ENCODE measurements at regions not wholly inside any gene's neighbourhood (a gene's known extent, or its start where the extent isn't known, plus 50 kb on each side); places are given as distances from the start of the nearest gene placed in this dataset.

DNA sequence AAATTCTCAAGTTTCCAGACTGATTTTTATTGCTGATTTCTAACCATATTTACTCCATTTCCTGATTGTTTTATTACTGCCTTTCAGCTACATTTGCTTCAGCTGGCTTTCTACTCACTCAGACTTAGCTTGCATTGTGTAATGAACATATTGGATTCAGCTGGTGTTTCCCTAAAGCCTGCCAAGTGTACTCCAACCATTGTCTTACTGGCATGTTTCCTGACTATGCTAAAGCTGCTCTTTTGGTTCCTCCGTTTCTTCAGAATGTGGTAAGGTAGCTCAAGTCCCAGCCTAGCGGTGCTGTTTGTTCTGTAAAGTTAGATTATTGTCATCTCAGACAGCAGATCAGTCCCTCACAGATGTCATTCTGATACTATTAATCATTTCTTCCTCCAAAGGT, 53.1 kb upstream of the GLRA2 start:
- DNase-seq (ENCODE audit: low read depth in 2 of 2), result no peak

DNA sequence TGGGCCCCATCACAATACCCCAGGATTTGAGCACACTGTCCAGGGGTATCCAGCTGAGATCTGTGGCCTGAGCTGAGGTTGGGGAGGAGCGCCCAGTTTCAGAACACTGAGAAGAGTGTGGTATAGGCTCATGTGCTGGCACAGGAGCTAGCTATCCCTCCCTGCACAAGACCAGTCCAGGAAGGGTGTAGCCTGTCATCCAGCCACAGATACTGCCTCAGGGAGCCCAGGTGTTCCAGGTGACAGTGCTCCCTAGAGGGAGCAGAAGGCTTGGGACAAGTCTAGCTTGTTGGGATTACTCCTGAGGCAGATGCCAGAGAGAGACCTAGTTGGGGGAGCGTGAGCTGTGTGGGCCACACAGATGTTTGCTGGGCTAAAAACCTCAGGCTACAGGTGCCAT, 79.6 kb upstream of the GLRA2 start:
- DNase-seq (ENCODE audit: low read depth in 2 of 2), result no peak

DNA sequence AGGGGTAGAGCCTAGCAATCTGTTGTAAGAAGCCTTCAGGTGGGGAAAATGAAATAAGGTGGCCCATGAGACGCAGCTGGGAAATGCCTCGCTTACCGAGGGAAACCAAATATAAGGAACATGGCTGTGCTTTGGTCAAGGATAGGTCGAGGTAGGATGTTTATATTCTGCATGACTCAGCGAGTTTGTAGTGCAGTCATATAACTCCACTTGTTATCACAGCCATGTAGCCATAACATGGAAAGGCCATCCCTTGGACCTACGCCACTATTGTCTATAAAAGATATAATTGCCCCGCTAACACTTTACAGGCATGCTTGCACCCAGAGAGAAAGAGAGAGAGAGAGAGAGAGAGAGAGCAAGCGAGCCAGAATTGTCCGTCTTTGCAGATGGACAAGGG, 80.9 kb upstream of the GLRA2 start:
- DNase-seq (ENCODE audit: low read depth in 2 of 2), result no peak

DNA sequence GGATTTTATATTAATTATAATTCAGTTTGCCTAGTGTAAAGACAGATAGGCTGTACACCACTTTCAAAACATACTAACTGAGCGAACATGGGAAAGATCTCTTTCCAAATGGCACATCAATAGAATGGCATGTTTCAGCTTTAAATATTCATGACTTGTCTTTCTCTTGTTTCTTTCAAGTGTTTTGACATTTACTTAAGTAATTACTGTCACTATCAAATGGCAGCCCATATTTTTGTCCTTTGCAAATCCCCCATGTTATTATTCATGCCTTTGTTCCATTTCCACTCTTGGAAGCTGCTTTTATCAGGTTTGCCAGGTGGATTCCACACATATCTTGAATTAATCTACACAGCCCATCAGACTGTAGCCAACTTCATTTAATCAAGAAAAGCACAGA, 89.2 kb upstream of the GLRA2 start:
- DNase-seq (ENCODE audit: low read depth in 2 of 2), result no peak

DNA sequence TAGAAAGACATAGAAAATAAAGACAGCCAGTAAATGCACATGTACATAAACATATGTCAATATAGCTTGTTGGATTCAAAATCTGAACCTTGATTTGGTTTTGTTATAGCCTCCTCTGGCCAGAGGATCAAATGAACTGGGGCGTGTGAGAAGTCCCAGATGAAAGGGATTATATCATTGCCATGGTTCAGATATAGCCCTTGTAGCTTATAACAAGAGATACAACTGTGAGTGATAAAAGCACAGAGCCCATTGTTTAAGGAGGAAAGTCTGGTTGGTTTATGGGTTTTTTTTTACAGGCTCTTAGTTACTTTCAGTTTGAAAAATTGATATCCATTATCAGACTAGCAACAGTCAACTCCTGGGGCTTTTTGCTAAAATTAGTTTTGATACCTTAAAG, 101.7 kb upstream of the GLRA2 start:
- no peak for DNase-seq (ENCODE audit: low read depth in 2 of 2)

DNA sequence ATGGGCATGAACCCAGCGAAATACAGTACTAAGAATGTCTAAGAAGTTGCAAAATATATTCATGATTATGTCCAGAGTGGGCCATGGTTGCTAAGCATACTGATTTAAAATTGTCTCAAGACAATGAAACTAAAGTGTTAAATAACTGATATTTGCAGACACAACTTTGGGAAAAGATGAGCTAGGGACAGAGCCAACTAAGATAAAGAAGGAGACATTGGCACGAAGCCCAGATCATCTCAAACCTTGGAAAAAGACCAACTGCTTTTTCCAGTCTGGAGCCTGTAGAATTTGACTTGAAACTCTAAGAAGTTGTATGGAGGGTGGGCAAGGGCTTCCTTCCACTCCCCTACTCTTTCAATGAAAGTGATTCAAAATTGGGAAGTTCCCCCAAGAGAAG, 108.5 kb upstream of the GLRA2 start:
- DNase-seq (ENCODE audit: low read depth in 2 of 2), result no peak

DNA sequence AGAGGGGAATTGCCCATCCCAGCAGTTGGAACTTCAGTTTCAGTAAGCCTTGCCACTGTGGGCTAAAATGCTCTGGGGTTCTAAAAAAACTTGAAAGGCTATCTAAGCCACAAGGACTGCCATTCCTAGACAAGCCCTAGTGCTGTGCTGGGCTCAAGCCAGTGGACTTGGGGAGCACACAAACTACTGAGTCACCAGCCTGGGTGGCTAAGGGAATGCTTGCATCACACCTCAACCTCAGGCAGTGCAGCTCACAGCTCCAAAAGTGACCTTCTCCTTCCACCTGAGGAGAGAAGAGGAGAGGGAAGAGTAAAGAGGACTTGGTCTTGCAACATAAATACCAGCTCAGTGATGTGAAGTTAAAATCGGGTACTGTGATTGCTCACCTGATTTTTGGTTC, 116.7 kb upstream of the GLRA2 start:
- DNase-seq (ENCODE audit: low read depth in 2 of 2), result no peak

DNA sequence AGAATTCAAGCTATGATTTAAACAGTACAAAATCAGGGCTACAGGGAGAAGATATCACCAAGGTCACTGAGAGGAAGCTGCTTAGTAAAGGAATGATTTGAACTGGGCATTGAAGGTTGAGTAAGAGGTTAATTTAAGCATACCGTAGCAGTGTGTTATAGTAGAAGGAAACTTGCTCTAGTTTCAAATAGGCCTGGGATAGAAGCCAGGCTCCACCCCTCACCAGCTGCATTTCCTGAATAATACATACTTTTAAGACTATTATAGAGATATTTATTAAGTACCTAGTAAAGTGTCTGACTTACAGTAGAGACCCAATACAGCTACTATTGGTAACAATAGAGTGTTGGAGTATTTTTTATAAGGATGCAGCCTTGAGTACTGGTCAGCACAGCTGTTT, 118.0 kb upstream of the GLRA2 start:
- no peak for DNase-seq (ENCODE audit: low read depth in 2 of 2)

DNA sequence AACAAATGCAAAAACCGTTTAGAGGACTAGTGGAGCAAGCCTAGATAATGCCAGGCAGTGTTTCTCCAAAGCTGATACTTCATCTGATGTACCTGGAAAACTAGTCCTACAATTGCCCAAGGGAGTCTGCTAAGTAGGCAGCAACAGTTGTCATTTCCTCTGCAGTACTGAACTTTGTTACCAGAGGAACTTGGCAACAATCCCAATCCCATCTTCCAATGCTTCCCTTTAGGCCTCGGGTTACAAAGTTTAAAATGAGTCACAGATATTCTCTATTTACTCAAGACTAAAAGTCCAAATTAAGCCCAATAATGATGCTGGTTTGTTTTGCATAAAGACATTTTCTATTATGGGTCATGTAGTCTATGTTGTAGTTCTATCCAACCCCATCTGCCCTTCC, 120.0 kb upstream of the GLRA2 start:
- peak in 1 of 2 donors; percentile 0 for DNase-seq (ENCODE audit: low read depth in 2 of 2)

DNA sequence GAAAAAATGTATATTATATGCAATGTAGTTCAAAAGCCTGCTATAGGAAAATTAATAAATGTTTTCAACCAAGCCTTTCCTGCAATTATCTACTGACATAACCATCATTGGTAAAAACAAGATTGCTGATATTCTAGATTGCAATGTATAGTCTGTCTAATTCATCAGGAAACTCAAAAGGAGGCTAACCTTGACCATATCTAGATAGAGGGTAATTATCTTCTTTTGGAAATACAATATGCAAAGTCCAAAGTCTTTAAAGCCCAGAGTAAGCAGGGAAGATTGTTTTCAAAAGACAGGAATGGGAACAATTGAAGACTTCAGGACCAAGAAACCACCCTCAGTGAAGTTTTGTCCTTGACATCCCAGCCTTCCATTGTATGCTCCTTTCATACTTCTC, 123.1 kb upstream of the GLRA2 start:
- DNase-seq (ENCODE audit: low read depth in 2 of 2), result no peak

DNA sequence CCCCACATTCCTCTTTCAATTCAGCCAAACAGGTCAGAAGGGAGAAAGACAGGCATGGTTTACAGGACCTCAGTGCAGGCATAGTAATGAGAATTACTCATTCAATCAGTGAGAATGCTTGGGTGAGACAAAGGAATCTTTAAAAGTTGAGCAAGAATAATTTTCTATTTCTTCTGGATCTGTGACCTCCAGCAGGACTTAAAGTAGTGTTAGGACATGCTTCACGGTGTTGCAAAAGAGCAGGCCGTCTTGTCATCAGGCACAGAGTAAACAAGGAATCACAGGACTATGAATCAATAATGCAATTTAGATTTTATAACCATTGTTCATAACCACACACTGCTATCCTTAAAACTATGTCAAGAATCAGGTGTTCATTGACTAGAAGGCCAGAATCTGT, 130.6 kb upstream of the GLRA2 start:
- DNase-seq (ENCODE audit: low read depth in 2 of 2), result no peak

DNA sequence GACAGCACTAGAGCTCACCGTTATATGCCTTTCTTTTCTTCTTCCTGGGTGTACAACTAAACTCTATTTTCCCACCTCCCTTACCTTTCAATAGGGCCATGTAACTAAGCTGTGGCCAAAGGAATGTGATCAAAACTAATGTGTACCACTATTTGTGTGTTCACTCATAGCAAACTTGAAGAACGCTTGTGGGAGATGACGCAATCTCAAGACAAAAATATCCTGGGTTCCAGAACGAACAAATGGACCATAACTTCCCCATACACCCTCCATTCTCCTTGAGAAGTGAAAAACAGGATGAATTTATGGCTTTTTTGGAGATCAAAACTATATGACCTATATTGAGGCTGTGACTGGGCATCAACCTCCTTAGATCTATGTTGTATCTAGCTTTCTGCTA, 139.7 kb upstream of the GLRA2 start:
- DNase-seq (ENCODE audit: low read depth in 2 of 2), result no peak

DNA sequence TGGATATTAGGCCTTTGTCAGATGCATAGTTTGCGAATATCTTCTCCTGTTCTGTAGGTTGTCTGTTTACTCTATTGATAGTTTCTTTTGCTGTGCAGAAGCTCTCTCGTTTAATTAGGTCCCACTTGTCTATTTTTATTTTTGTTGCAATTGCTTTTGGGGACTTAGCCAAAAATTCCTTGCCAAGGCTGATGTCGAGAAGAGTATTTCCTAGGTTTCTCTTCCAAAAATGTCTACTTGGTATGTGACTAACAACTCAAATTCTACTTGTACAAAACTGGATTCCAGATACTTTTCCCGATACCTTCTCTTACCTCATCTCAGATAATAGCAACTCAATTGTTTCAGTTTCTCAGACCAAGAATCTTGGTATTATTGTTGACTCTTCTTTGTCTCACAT, 142.4 kb upstream of the GLRA2 start:
- no peak for DNase-seq (ENCODE audit: low read depth in 2 of 2)

DNA sequence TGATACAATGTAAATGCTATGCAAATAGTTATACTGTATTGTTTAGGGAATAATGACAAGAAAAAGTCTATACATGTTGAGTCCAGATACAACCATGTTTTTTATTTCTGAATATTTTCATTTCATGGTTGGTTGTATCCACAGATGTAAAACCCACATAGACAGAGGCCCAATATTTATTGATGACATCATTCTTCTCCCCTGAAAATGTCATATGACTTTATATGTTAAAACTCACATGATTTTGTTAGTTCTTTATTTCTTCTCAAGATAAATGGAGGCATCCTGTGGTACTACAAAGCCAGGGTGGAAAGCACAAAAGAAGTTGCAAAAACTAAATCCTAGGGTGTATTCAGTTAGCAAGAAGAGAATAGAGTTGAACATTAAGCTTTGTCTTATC, 149.3 kb upstream of the GLRA2 start:
- no peak for DNase-seq (ENCODE audit: low read depth in 2 of 2)

DNA sequence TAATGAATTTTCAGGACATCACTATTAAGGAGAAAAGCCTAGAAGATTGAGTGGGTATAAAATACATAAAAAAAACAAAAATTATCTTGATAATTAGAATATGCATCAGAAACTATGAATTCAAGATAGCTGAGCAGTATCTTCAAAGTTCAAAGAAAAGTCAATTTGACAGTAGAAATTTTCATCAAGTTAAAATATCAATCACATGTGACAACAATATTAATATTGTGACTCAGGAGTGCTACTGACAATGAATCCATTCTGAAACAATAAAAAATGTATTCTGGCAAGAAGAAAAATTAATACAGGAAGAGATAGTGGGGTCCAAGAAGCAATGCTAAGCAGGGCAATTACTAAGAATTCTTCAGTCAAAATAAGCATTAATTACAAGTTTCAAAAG, 151.9 kb upstream of the GLRA2 start:
- DNase-seq (ENCODE audit: low read depth in 2 of 2), result no peak

DNA sequence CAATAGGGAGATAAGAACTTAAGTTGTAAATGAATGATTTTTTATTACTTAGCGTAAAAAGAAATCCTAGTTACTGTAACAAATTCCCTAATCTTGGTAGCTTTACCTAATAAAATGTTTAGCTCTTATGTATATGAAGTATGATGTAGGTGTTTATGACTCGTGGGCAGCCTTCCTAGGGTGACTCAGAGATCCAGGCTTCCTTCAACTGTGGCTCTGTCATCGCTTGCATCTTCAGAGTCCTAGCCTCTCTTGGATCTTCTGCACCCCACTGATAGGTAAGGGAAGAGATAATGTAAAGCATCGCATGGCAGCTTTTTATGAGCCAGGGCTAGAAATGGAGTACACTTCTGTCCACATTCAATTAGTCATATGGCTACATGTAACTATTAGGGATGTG, 165.6 kb upstream of the GLRA2 start:
- DNase-seq (ENCODE audit: low read depth in 2 of 2), result no peak

DNA sequence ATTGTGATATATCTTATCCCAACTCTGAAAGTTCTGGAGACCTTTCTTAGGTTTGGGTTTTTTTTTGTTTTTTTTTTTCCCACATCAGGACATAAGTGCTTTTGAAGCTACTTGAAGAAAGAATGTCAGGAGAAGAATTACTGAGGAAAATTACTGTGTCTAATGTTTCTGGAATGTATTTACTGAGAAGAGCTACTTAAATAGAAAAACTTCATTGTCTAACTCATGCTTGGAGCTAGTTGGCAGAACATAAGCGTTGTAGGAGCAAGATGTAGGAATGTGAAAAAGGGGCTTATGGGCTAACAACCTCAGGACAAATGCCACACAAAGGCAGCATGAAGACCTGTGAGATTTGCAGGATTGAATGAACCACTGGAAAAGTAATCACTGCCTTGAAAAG, 166.6 kb upstream of the GLRA2 start:
- DNase-seq (ENCODE audit: low read depth in 2 of 2), result no peak

DNA sequence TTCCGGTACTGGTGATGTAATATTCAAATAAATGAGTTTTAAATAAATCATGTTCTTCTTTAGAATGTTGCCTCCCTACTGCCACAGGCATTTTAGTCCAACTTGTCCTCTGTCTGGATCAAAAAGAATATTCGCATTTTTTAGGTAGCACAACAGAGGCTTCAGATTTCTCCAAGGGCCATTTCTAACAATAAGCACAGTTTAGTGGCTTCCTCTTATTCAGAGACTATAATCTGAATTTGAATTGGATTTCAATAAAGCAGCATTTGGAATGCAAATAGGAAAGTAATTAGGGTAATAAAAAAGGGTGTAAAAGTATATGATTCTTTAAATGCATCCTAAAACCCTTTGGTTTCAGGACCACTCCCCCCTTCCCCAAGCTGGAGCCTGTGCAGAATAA, 167.9 kb upstream of the GLRA2 start:
- DNase-seq (ENCODE audit: low read depth in 2 of 2), result no peak

DNA sequence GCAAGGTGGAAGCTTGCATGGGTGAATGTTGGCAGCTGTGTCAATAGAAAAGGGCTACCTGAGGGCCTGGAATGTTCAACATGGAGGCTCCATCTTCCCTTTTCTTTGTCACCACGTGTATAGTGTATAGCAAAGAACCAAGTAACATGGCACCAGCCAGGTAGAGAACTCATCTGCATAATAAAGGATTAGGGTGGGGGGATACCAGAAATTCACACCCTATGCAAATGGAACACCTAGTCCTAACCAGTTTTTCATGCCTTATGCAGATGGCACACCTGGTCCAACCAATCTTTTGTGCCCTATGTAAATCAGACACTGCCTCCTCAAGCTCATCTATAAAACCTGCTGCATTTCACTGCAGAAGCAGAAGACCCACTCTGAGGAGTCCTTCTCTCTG, 169.6 kb upstream of the GLRA2 start:
- DNase-seq (ENCODE audit: low read depth in 2 of 2), result no peak

DNA sequence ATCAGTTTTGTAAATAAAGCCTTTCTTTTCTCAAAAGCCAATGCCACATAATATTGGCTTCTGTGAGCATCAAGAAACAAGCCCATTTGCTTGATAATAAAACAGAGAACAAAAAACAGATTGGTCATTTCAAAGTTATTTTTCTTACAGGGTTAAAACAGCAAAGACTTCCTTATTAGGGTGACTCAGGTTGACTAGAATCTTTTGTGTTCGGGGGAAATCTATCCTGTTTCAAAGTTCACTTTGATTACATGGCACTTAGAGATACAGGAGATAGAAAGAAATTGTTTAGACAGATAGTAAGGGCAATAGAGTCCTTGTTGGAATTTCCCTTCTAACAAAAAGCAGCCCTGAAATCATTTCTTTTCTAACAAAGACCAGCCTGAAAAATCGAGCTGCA, 170.0 kb upstream of the GLRA2 start:
- DNase-seq (ENCODE audit: low read depth in 2 of 2), result no peak

DNA sequence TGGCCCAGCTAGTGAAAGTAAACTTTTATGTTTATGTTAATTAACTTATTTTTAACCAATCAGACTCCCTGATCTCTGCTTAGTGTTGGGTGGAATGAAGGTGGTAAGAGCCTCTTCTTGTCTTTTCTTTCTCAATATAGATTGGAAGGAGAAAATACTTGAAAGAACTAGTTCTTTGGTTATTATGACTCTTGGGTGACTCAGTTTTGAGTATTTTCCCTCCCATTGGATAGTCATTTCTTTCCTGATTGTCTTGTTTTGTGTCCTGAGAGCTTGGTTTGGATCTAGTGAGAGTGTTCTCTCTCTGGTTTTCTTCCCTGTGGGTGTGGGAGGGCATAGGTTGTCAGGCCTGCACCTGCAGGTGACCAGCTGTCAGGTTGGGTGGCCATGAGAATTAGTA, 172.0 kb upstream of the GLRA2 start:
- DNase-seq (ENCODE audit: low read depth in 2 of 2), result no peak

DNA sequence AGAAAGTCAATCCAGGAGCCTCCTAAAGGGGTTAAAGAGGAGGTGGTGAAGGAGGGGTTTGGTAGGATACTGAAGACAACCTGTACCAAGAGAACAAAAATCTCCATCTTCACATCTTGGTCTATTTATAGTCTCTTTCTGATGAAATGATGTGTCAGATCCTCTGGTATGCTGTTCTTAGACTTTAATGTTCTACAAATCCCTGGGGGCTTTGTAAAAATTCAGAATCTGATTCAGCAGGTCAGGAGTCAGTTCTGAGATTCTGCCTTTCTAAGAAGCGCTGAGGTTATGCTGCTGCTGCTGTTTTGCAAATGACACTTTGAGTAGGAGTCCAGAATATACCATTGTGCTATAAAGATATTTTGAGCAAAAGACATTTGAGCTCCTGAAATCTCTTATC, 172.9 kb upstream of the GLRA2 start:
- no peak for DNase-seq (ENCODE audit: low read depth in 2 of 2)

DNA sequence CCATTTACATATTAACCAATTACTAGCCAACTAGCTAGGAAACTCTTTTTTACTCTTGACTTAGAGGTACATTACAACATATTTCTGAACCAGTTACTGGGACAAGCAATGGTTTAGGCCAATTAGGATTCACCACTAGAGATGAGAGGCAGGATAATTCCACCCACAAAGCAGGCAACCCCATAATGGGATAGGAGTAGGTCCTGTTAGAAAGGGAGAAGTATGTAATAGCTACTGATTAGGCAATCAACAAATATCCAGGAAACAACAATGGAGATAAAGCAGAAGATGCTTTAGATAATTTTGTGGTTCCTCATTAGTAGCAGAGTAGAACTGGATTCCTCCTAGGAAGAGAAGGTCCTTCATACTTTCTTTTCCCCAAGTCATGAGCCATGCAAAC, 173.8 kb upstream of the GLRA2 start:
- DNase-seq (ENCODE audit: low read depth in 2 of 2), result no peak

DNA sequence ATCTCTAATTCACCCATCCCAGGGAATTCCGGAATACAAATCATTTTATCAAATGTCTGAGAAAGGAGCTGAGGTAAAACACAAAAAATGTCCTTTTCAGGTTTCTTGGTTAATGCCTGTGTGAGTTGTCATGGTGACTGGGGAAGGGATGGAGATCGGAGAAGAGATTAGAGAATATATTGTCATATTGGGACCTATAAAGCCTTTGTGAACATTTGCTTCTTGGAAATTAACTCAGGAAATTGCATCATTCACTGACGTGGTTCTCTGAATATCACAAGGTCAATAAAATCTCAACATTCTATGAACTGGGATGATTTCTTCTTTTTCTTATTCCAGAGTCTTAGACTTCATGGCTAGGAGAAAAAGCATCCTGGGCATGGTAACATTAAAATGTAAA, 174.8 kb upstream of the GLRA2 start:
- DNase-seq (ENCODE audit: low read depth in 2 of 2), result no peak

DNA sequence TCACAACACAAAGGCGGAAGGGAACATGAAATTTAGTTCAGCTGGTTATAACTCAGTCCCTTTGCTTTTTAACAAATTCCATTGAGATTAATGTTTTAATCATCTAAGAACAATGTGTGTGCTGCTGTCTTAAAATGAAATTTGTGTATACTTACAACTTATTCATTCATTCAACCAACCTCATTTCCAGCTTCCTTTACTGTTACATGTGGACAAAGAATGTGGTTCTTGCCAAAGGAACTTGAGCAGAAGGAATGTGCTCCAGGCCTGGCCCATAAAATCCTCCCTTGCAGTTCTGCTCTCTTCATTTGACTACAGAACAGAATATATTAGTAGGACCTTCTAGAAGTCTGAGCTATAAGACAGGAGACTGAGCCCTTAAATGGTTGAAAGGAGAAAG, 176.8 kb upstream of the GLRA2 start:
- no peak for DNase-seq (ENCODE audit: low read depth in 2 of 2)

All from dermis microvascular lymphatic vessel endothelial cell (primary cell).